Activated T-cell treated with anti-CD3 and anti-CD28 coated beads, Interleukin-2, amount 50 U/mL, for 72 hours (primary cell): ENCODE measurements at regions not wholly inside any gene's neighbourhood (a gene's known extent, or its start where the extent isn't known, plus 50 kb on each side); places are given as distances from the start of the nearest gene placed in this dataset.
"Not testable (repeated sequence)": the region's sequence is repeated elsewhere in the genome, so short reads cannot be mapped to it uniquely, and the experiment has no call there.

ENCODE experiments used
- ATAC-seq, 2 donors: fragments of 150-1000 bp; cut with Tn5 transposase; replicated peaks in 1 of 2; 2 replicates each; pipeline ENCODE4 v1.10.0; 2021; ENCODE audit warnings: moderate library complexity in 2 of 2, mild to moderate bottlenecking in 1 of 2
- DNase-seq, 2 donors: peaks; one replicate each; pipeline ENCODE4 v3.0.0; 2021 to 2022; ENCODE audit warnings: mixed read lengths in 1 of 2
- H3K27ac Mint-ChIP-seq: one replicate; pipeline ENCODE4 v1.8.0; 2022; ENCODE audit warnings: mild to moderate bottlenecking, moderate library complexity, mixed read lengths
- H3K27me3 Mint-ChIP-seq: one replicate; pipeline ENCODE4 v1.8.0; 2022; ENCODE audit warnings: low read depth, mixed read lengths
- H3K36me3 Mint-ChIP-seq, 2 donors: one replicate each; pipeline ENCODE4 v1.8.0; 2022; ENCODE audit warnings: mixed read lengths in 2 of 2, mild to moderate bottlenecking in 1 of 2; ENCODE audit not compliant: insufficient read depth in 2 of 2
- H3K4me1 Mint-ChIP-seq: one replicate; pipeline ENCODE4 v1.8.0; 2022; ENCODE audit warnings: low read depth, mixed read lengths
- H3K4me3 Mint-ChIP-seq, 2 donors: one replicate each; pipeline ENCODE4 v1.8.0; 2022; ENCODE audit warnings: mild to moderate bottlenecking in 2 of 2, mixed read lengths in 2 of 2, moderate library complexity in 2 of 2
- H3K9me3 Mint-ChIP-seq, 2 donors: one replicate each; pipeline ENCODE4 v1.8.0; 2022; ENCODE audit warnings: mixed read lengths in 2 of 2

- H3K27me3 Mint-ChIP-seq: no peaks in the 10 kb centered on the region
- ATAC-seq (no peak), DNase-seq (no peak)
- H3K4me3 Mint-ChIP-seq: no peak overlapping the region
- H3K27ac Mint-ChIP-seq: no peak overlapping the region
- peaks cover 0 to 1% of the 10 kb centered on the region in 2 donors for H3K36me3 Mint-ChIP-seq
- peaks cover 5 to 15% of the 10 kb centered on the region in 2 donors for H3K9me3 Mint-ChIP-seq
- H3K4me1 Mint-ChIP-seq: no peaks in the 10 kb centered on the region
These were observed 545.4 kb downstream of the CDH9 start for GRCh38 chr5:26492906-26493459.

GRCh38 chr5:26487553-26487952, 550.8 kb downstream of the CDH9 start:
- no peak for ATAC-seq
- Mint-ChIP-seq H3K4me1 (no peaks in the 10 kb centered on the region), H3K27ac (no peak overlapping the region), H3K27me3 (no peaks in the 10 kb centered on the region), H3K9me3 (peaks cover 3 to 13% of the 10 kb centered on the region in 2 donors), H3K36me3 (no peaks in the 10 kb centered on the region), H3K4me3 (no peak overlapping the region)
- no peak for DNase-seq

DNA sequence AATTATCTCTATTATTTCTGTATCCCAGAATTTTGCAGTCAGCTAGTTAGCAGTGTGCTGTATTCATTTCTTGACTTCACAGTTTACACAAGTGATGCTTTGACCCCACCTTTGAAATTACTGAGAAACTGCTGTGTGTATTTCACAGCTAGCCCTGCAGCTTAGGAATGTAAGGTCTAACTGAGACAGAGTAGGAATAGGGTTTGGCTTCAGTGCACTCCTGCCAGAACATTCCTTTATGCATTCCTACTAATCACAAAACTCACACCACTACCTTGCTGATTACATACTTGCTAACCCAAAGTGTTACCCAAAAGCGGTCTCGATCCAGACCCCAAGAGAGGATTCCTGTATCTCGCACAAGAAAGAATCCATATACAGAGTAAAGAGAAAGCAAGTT, 551.8 kb downstream of the CDH9 start:
- H3K36me3 Mint-ChIP-seq: no peaks in the 10 kb centered on the region
- ATAC-seq: no peak

GRCh38 chr5:26485146-26485860, 553.1 kb downstream of the CDH9 start:
- not testable (repeated sequence) for H3K4me1 Mint-ChIP-seq, H3K36me3 Mint-ChIP-seq, H3K27me3 Mint-ChIP-seq, DNase-seq, H3K27ac Mint-ChIP-seq, ATAC-seq, H3K4me3 Mint-ChIP-seq, H3K9me3 Mint-ChIP-seq

More for the DNA sequence above, 551.8 kb downstream of the CDH9 start:
- H3K4me3 Mint-ChIP-seq: no peak overlapping the region
- H3K27me3 Mint-ChIP-seq: no peaks in the 10 kb centered on the region
- no peak for DNase-seq
- no peaks in the 10 kb centered on the region for H3K4me1 Mint-ChIP-seq
- peaks cover 3 to 13% of the 10 kb centered on the region in 2 donors for H3K9me3 Mint-ChIP-seq
- no peak overlapping the region for H3K27ac Mint-ChIP-seq

DNA sequence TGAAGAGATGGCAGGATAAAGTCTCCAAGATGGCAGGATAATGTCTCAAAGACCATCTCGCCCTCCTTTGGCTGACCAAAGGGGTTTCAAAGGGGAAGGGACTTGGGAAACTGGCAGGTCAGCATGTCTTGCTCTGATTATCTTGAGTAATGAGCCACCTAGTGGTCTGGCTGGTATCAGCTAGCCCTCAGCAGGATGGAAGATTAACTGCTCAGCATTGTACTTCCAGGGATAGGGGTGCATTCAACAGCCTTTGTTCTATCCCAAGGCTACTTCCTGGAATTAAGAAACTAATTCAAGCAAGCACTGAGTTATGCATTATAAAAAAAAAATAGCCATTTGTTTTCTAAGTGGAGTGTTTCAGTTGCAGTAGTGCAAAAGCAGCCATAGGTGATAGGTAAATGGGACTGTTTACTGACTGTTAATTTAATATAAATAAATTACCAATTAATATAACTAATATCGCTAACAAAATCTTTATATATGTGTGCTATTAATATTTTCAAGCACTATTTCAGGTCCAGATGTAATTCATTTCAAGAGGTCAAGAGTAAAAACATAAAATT, 555.5 kb downstream of the CDH9 start:
- Mint-ChIP-seq H3K9me3 (peaks cover 4 to 5% of the 10 kb centered on the region in 2 donors), H3K27ac (no peak overlapping the region), H3K36me3 (no peaks in the 10 kb centered on the region), H3K4me1 (no peaks in the 10 kb centered on the region), H3K27me3 (no peaks in the 10 kb centered on the region), H3K4me3 (no peak overlapping the region)
- ATAC-seq (no peak), DNase-seq (no peak)

- DNase-seq (no peak), ATAC-seq (no peak)
- Mint-ChIP-seq H3K4me3 (no peak overlapping the region), H3K9me3 (peaks cover 2 to 4% of the 10 kb centered on the region in 2 donors), H3K27me3 (no peaks in the 10 kb centered on the region), H3K27ac (no peak overlapping the region), H3K36me3 (no peaks in the 10 kb centered on the region), H3K4me1 (no peaks in the 10 kb centered on the region)
These were observed 556.1 kb downstream of the CDH9 start for GRCh38 chr5:26482076-26482809.

GRCh38 chr5:26470439-26470838, 567.9 kb downstream of the CDH9 start:
- H3K36me3 Mint-ChIP-seq: peaks cover 0 to 2% of the 10 kb centered on the region in 2 donors
- H3K4me3 Mint-ChIP-seq: no peak overlapping the region
- DNase-seq (no peak), ATAC-seq (no peak)
- no peak overlapping the region for H3K27ac Mint-ChIP-seq
- H3K9me3 Mint-ChIP-seq: peaks cover 0 to 3% of the 10 kb centered on the region in 2 donors
- no peaks in the 10 kb centered on the region for H3K4me1 Mint-ChIP-seq
- H3K27me3 Mint-ChIP-seq: no peaks in the 10 kb centered on the region

- ATAC-seq (no peak), DNase-seq (no peak)
- peaks cover 4 to 15% of the 10 kb centered on the region in 2 donors for H3K9me3 Mint-ChIP-seq
- peaks cover 0 to 2% of the 10 kb centered on the region in 2 donors for H3K36me3 Mint-ChIP-seq
- no peak overlapping the region for H3K27ac Mint-ChIP-seq
- no peaks in the 10 kb centered on the region for H3K27me3 Mint-ChIP-seq
- H3K4me3 Mint-ChIP-seq: no peak overlapping the region
- no peaks in the 10 kb centered on the region for H3K4me1 Mint-ChIP-seq
These were observed 599.3 kb downstream of the CDH9 start for GRCh38 chr5:26439121-26439520.

GRCh38 chr5:26434688-26435087, 603.7 kb downstream of the CDH9 start:
- Mint-ChIP-seq H3K4me1 (no peaks in the 10 kb centered on the region), H3K9me3 (peaks cover 5 to 15% of the 10 kb centered on the region in 2 donors), H3K36me3 (no peaks in the 10 kb centered on the region), H3K27ac (no peak overlapping the region), H3K27me3 (no peaks in the 10 kb centered on the region), H3K4me3 (no peak overlapping the region)
- DNase-seq (no peak), ATAC-seq (no peak)

- Mint-ChIP-seq H3K27me3 (no peaks in the 10 kb centered on the region), H3K36me3 (no peaks in the 10 kb centered on the region)
These were observed 606.0 kb downstream of the CDH9 start for GRCh38 chr5:26432386-26432785.

GRCh38 chr5:26430323-26430722, 608.1 kb downstream of the CDH9 start:
- H3K27me3 Mint-ChIP-seq: no peaks in the 10 kb centered on the region
- ATAC-seq (no peak), DNase-seq (no peak)
- H3K9me3 Mint-ChIP-seq: peaks cover 6 to 9% of the 10 kb centered on the region in 2 donors
- H3K27ac Mint-ChIP-seq: no peak overlapping the region
- no peak overlapping the region for H3K4me3 Mint-ChIP-seq
- no peaks in the 10 kb centered on the region for H3K36me3 Mint-ChIP-seq
- H3K4me1 Mint-ChIP-seq: no peaks in the 10 kb centered on the region

More at GRCh38 chr5:26432386-26432785, 606.0 kb downstream of the CDH9 start:
- Mint-ChIP-seq H3K9me3 (peaks cover 3 to 7% of the 10 kb centered on the region in 2 donors), H3K4me1 (no peaks in the 10 kb centered on the region), H3K4me3 (no peak overlapping the region), H3K27ac (no peak overlapping the region)
- no peak for DNase-seq
- no peak for ATAC-seq

GRCh38 chr5:26427281-26427680, 611.1 kb downstream of the CDH9 start:
- H3K36me3 Mint-ChIP-seq: no peaks in the 10 kb centered on the region
- no peaks in the 10 kb centered on the region for H3K27me3 Mint-ChIP-seq
- no peak overlapping the region for H3K27ac Mint-ChIP-seq
- DNase-seq (no peak), ATAC-seq (no peak)
- peaks cover 3 to 6% of the 10 kb centered on the region in 2 donors for H3K9me3 Mint-ChIP-seq
- no peaks in the 10 kb centered on the region for H3K4me1 Mint-ChIP-seq
- no peak overlapping the region for H3K4me3 Mint-ChIP-seq

DNA sequence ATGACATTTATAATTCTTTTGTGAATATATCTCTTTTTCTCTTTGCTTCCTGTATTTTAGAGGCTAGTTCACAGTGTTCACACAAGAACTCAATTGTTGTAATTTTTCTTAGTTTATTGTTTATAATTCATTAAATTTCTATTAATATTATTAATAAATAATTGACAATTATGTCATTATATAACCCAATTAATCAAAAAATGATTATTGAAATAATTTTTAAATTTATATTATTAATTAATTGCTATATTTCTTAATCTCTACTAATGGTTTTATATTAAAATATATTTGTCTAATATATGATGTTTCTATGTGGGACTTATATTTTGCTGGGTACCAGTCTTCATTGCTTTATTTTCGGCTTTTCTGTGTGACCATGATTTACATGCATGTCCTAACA, 618.4 kb downstream of the CDH9 start:
- peaks cover 2 to 4% of the 10 kb centered on the region in 2 donors for H3K9me3 Mint-ChIP-seq
- ATAC-seq (no peak), DNase-seq (no peak)
- no peaks in the 10 kb centered on the region for H3K27me3 Mint-ChIP-seq
- H3K4me3 Mint-ChIP-seq: no peak overlapping the region
- no peak overlapping the region for H3K27ac Mint-ChIP-seq
- H3K4me1 Mint-ChIP-seq: no peaks in the 10 kb centered on the region
- no peaks in the 10 kb centered on the region for H3K36me3 Mint-ChIP-seq
